ENCODE measurements at regions not wholly inside any gene's neighbourhood (a gene's known extent, or its start where the extent isn't known, plus 50 kb on each side); places are given as distances from the start of the nearest gene placed in this dataset.

- Histone ChIP-seq H3K27ac (ENCODE audit: low read length) (no peak overlapping the region), H3K4me1 (ENCODE audit: insufficient read depth, low read length) (peaks cover 12% of the 10 kb centered on the region), H3K27me3 (ENCODE audit: low read length) (no peaks in the 10 kb centered on the region), H3K9me3 (ENCODE audit: low read length) (no peaks in the 10 kb centered on the region), H4K20me1 (ENCODE audit: low read length) (no peaks in the 10 kb centered on the region), H3K9ac (ENCODE audit: low read length) (no peak overlapping the region), H3F3A (ENCODE audit: low read length, unreplicated experiment) (no peaks in the 10 kb centered on the region), H3K79me2 (ENCODE audit: low read length) (no peaks in the 10 kb centered on the region), H3K4me3 (ENCODE audit: low read length) (no peak overlapping the region), H3K36me3 (ENCODE audit: low read depth, low read length) (no peaks in the 10 kb centered on the region), H3K4me2 (ENCODE audit: low read length) (no peak overlapping the region), H3K9me2 (replicated peaks; ENCODE audit: low read length) (no peaks in the 10 kb centered on the region), H2AFZ (ENCODE audit: low read length) (no peak overlapping the region)
- BruUV-seq (replicated peaks), result no TSS peak
- ATAC-seq, result no peak
- TF ChIP-seq EZH2 (IDR thresholded peaks at IDR 0.05; ENCODE audit: low read length, unreplicated experiment) (no peak), EZH2phosphoT487 (IDR thresholded peaks at IDR 0.05; ENCODE audit: borderline replicate concordance, low read length) (no peak), CTCF (conservative IDR thresholded peaks at IDR 0.05; ENCODE audit: low read depth, low read length) (no peak)
- DNase-seq, result no peak
- POLR2A ChIA-PET (ENCODE audit: unreplicated experiment), result no interaction called here
- CTCF ChIA-PET, result no interaction called here
- intact Hi-C loops (cut with micrococcal nuclease), result no loop called here
These were observed 139.3 kb downstream of the SLC25A46 start for GRCh38 chr5:110878115-110878514.

GRCh38 chr5:110879675-110880074, 140.9 kb downstream of the SLC25A46 start:
- CTCF ChIA-PET, result interaction anchor here (0.5 kb wide), 1 partner anchor 36 kb away, joined by 3 read pairs; no protein-coding TSS in a partner anchor
- POLR2A ChIA-PET (ENCODE audit: unreplicated experiment), result no interaction called here
- Histone ChIP-seq H3K27me3 (ENCODE audit: low read length) (no peaks in the 10 kb centered on the region), H4K20me1 (ENCODE audit: low read length) (no peaks in the 10 kb centered on the region), H3K36me3 (ENCODE audit: low read depth, low read length) (no peaks in the 10 kb centered on the region), H3K4me2 (ENCODE audit: low read length) (no peak overlapping the region), H3K9me2 (replicated peaks; ENCODE audit: low read length) (no peaks in the 10 kb centered on the region), H3K27ac (ENCODE audit: low read length) (peak overlapping the region; percentile 55; the same call in 1 of the 2 replicates), H3K4me3 (ENCODE audit: low read length) (no peak overlapping the region), H3K79me2 (ENCODE audit: low read length) (no peaks in the 10 kb centered on the region), H3K9me3 (ENCODE audit: low read length) (no peaks in the 10 kb centered on the region), H3K9ac (ENCODE audit: low read length) (no peak overlapping the region), H2AFZ (ENCODE audit: low read length) (no peak overlapping the region), H3F3A (ENCODE audit: low read length, unreplicated experiment) (peaks cover 3% of the 10 kb centered on the region), H3K4me1 (ENCODE audit: insufficient read depth, low read length) (peaks cover 27% of the 10 kb centered on the region)
- DNase-seq, result no peak
- BruUV-seq (replicated peaks), result no TSS peak
- no peak for ATAC-seq
- TF ChIP-seq CTCF (conservative IDR thresholded peaks at IDR 0.05; ENCODE audit: low read depth, low read length), result no peak
- TF ChIP-seq EZH2 (IDR thresholded peaks at IDR 0.05; ENCODE audit: low read length, unreplicated experiment), result no peak
- no peak for TF ChIP-seq EZH2phosphoT487 (IDR thresholded peaks at IDR 0.05; ENCODE audit: borderline replicate concordance, low read length)
- intact Hi-C loops (cut with micrococcal nuclease), result loop anchor here (5.0 kb wide), 2 partner anchors 88 to 183 kb away; no protein-coding TSS in a partner anchor

GRCh38 chr5:110880413-110880812, 141.6 kb downstream of the SLC25A46 start:
- H3K4me2 ChIP-seq (ENCODE audit: low read length), result peak overlapping the region; percentile 43; the same call in 1 of the 2 replicates
- peaks cover 29% of the 10 kb centered on the region for H3K4me1 ChIP-seq (ENCODE audit: insufficient read depth, low read length)

More at GRCh38 chr5:110880413-110880812, 141.6 kb downstream of the SLC25A46 start:
- H4K20me1 ChIP-seq (ENCODE audit: low read length), result no peaks in the 10 kb centered on the region
- no peaks in the 10 kb centered on the region for H3K27me3 ChIP-seq (ENCODE audit: low read length)
- intact Hi-C loops (cut with micrococcal nuclease), result loop anchor here (5.0 kb wide), 2 partner anchors 87 to 182 kb away; no protein-coding TSS in a partner anchor
- no peak overlapping the region for H3K4me3 ChIP-seq (ENCODE audit: low read length)
- ATAC-seq (peak; percentile 80), DNase-seq (peak; percentile 99)
- H3K79me2 ChIP-seq (ENCODE audit: low read length), result no peaks in the 10 kb centered on the region
- CTCF ChIA-PET, result no interaction called here
- POLR2A ChIA-PET (ENCODE audit: unreplicated experiment), result no interaction called here
- H2AFZ ChIP-seq (ENCODE audit: low read length), result no peak overlapping the region
- H3F3A ChIP-seq (ENCODE audit: low read length, unreplicated experiment), result peaks cover 3% of the 10 kb centered on the region
- H3K9me3 ChIP-seq (ENCODE audit: low read length), result no peaks in the 10 kb centered on the region
- BruUV-seq (replicated peaks), result no TSS peak
- H3K36me3 ChIP-seq (ENCODE audit: low read depth, low read length), result no peaks in the 10 kb centered on the region
- peak overlapping the region; percentile 87 for H3K27ac ChIP-seq (ENCODE audit: low read length)
- H3K9me2 ChIP-seq (replicated peaks; ENCODE audit: low read length), result no peaks in the 10 kb centered on the region
- no peak overlapping the region for H3K9ac ChIP-seq (ENCODE audit: low read length)
- TF ChIP-seq EZH2phosphoT487 (IDR thresholded peaks at IDR 0.05; ENCODE audit: borderline replicate concordance, low read length), result no peak
